ENCODE measurements at regions not wholly inside any gene's neighbourhood (a gene's known extent, or its start where the extent isn't known, plus 50 kb on each side); places are given as distances from the start of the nearest gene placed in this dataset.

- DNase-seq = peak in 5 of 7 donors; percentile 7 to 56 (median 24)
- Histone ChIP-seq H3K4me3 (no peak overlapping the region), H3K4me1 (replicated peaks in 1 of 2) (peaks cover 0 to 4% of the 10 kb centered on the region in 2 donors), H3K9me3 (replicated peaks in 1 of 3) (no peaks in the 10 kb centered on the region), H3K36me3 (replicated peaks in 1 of 2) (no peaks in the 10 kb centered on the region), H3K27me3 (no peaks in the 10 kb centered on the region), H3K27ac (no peak overlapping the region)
- TF ChIP-seq POLR2A (IDR thresholded peaks at IDR 0.05) (no peak), CTCF (IDR thresholded peaks at IDR 0.05) (no peak)
- intact Hi-C loops (cut with DNase I) = no loop called here
- WGBS, 4 donors = 20 to 38% (median 36%) methylated on average over 4 of the region's 4 CpGs
Observed at GRCh38 chr15:96629511-96629910, 299.0 kb downstream of the NR2F2 start.

DNA sequence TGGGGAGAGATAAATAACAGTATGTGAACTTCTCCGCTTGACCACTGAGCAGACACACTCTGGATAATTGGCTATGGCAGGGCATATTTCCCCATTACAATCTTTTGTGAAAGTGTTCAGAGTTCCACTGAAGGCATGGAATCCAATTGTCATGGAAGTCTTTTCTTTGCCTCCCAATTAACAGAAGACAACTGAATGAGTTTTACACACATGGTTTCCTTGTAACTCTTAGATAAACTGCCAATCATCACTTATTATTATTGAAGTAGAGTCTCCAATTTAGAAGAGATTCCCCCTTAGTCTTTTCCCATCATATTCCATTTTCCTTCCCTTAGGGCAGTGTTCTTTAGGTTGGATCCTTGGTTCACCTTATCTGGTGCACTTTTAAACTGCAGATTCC, 308.3 kb downstream of the NR2F2 start:
- intact Hi-C loops (cut with DNase I) = no loop called here
- Histone ChIP-seq H3K27me3 (no peaks in the 10 kb centered on the region), H3K36me3 (replicated peaks in 1 of 2) (no peaks in the 10 kb centered on the region), H3K4me3 (no peak overlapping the region), H3K9me3 (replicated peaks in 1 of 3) (no peaks in the 10 kb centered on the region), H3K4me1 (replicated peaks in 1 of 2) (no peaks in the 10 kb centered on the region), H3K27ac (no peak overlapping the region)
- no peak for DNase-seq
- TF ChIP-seq CTCF (IDR thresholded peaks at IDR 0.05) = no peak
- no peak for TF ChIP-seq POLR2A (IDR thresholded peaks at IDR 0.05)
- 75 to 92% (median 84%) methylated on average over 1 of the region's 1 CpG for WGBS, 4 donors

- no peak for TF ChIP-seq POLR2A (IDR thresholded peaks at IDR 0.05)
- TF ChIP-seq CTCF (IDR thresholded peaks at IDR 0.05) = no peak
- no peak overlapping the region for H3K27ac ChIP-seq
- no peak overlapping the region for H3K4me3 ChIP-seq
- intact Hi-C loops (cut with DNase I) = no loop called here
- H3K9me3 ChIP-seq (replicated peaks in 1 of 3) = no peaks in the 10 kb centered on the region
- no peaks in the 10 kb centered on the region for H3K36me3 ChIP-seq (replicated peaks in 1 of 2)
- H3K27me3 ChIP-seq = no peaks in the 10 kb centered on the region
- no peak for DNase-seq
- no peaks in the 10 kb centered on the region for H3K4me1 ChIP-seq (replicated peaks in 1 of 2)
- WGBS, 4 donors = 87 to 89% (median 88%) methylated on average over 9 of the region's 9 CpGs
Observed at GRCh38 chr15:96645796-96646195, 315.3 kb downstream of the NR2F2 start.

DNA sequence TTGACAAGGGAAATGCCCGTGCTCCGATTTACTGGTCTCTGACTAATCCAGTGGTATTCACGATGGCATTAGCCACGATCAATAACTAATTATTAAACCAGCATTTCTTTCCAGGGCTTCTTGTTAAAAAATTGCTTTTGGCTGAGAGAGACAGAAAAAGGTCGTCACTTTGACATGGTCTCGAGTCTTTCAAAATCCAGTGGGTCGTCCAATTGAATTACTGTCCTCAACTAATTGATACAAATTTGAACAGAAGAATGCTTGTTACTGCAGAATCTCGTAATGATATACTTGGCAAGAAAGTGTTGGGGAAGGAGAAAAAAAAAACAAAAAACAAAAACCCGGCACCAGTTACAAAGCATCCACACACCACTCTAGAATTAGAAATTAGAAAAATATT, 318.4 kb downstream of the NR2F2 start:
- intact Hi-C loops (cut with DNase I) = no loop called here
- TF ChIP-seq CTCF (IDR thresholded peaks at IDR 0.05) = no peak
- TF ChIP-seq POLR2A (IDR thresholded peaks at IDR 0.05) = no peak
- Histone ChIP-seq H3K27ac (no peak overlapping the region), H3K4me1 (replicated peaks in 1 of 2) (no peaks in the 10 kb centered on the region), H3K9me3 (replicated peaks in 1 of 3) (no peaks in the 10 kb centered on the region), H3K4me3 (no peak overlapping the region), H3K36me3 (replicated peaks in 1 of 2) (no peaks in the 10 kb centered on the region), H3K27me3 (no peaks in the 10 kb centered on the region)
- DNase-seq = no peak
- WGBS, 4 donors = 77 to 87% (median 80%) methylated on average over 9 of the region's 9 CpGs
